HG02623 (cell line): ENCODE measurements at regions not wholly inside any gene's neighbourhood (a gene's known extent, or its start where the extent isn't known, plus 50 kb on each side); places are given as distances from the start of the nearest gene placed in this dataset.
"Not testable (repeated sequence)": the region's sequence is repeated elsewhere in the genome, so short reads cannot be mapped to it uniquely, and the experiment has no call there.

Experiments
- ATAC-seq: cut with Tn5 transposase; IDR thresholded peaks from one replicate; pipeline ENCODE4 v1.9.1; 2021; ENCODE audit warnings: moderate library complexity; ENCODE audit not compliant: unreplicated experiment

DNA sequence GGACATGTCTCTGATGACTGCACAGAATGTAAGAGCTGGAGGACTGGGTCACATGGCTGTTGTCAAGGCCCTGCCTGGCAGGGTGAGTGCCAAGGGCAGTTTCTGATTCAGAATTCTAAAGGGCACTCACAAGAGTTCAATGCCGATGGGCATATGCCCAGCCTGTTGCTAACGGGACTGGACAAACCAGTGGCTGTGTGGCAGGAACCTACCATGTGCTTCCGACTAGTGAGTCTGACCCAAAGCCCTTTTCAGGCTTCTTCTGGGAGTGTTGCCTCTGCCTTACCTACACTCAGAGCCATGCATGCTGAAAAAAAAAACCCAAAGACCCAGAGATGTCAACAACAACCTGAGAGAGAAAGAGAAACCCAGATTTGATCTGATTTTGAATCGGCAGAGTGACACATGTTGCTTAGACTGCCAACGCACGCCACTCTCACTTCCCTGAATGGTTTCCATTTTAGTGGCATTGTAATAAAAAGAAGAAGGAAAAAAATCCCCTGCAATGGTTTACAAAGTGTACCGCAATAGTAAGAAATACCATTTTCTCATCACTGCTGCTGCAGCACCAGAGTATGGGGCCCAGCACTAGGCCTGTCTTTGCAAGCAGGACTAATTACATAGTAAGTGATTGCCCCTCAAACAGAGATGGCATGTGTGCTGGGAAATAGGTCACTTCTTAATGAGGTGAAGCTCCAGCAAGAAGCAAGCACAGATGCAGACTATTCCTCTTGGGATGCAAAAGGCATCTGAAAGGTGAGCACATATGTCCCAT lies 194.3 kb downstream of the PALM2AKAP2 start:
- ATAC-seq: peak; percentile 77

DNA sequence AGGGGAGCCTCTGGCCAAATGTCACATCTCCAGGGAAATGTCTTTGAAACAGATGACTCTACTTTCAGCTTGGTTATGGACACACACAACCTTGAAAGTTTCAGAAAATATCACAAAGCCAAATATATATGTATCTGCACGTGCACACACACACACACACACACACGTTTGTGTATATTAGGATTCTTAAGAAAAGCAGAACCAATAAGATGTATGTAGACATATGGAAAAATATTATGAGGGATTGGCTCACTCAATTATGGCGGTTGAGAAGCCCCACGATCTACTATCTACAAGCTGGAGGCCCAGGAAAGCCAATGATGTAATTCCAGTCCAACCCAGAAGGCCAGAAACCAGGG lies 194.9 kb downstream of the PALM2AKAP2 start:
- ATAC-seq: peak; percentile 2

DNA sequence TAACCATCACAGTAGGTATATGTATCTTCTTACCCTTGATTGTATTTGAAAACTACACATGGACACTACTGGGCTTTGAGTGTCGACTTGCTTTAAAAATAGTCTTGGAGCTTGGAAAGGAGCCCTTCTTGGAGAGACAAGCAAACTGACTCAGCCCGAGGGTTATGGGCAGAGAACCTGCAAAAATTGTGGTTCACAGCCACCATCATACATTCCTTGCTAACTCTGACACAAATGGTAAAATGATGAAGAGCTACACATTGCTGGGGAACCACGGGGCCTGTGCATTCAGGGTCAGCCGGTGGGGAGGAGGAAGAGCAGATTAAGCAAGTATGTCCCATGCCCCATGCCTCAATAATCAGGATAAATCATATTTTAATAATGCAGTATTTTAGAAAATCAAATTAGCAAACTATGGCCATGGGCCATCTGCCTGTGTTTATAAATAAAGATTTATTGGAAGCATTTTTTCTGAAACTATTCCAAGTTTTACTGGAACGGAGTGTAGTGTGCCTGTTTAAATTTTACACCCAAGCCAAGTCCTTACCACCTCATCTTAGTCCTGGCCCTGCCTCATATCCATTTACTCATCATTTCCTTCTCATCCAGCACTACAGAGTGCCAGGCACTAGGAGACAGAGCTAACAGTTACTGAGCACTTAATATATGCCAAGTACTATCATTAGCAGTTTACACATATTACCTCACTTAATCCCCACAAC lies 195.7 kb downstream of the PALM2AKAP2 start:
- ATAC-seq: no peak

DNA sequence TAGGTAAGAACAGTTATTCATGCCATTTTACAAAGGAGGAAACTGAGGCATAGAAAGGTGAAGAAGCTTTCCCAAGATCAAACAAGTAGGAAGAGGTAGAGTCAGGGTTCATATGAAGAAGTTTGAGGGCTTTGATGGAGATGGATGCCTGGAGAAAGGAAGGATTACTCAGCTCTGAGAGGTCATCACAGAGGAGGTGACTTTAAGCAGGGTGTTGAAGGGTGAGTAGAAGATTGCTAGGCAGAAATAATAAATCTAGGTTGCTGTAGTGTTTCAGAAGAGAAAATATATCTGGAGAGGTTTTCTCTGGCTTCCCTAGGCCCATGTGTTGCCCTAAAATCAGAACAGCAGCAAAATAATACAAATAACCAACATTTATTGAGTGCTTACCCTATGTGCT lies 196.3 kb downstream of the PALM2AKAP2 start:
- no peak for ATAC-seq

DNA sequence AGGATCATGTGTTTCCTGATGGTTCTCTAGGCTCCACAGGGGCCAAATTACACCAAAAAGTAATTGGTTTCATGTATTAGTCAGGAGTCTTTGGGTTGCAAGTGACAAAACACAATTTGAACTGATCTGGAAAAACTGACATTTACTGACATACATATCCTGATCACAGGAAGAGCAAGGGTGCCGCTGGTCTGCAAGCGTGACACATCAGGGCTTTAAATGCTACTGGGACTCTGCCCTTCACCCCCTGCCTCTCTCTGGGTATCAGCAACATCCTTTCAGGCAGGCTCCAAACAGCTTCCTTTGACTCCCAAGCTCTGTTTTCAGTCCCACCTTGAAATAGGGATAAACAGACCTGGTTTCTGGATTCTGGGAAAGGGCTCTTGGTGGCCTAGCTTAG lies 197.5 kb downstream of the PALM2AKAP2 start:
- no peak for ATAC-seq

DNA sequence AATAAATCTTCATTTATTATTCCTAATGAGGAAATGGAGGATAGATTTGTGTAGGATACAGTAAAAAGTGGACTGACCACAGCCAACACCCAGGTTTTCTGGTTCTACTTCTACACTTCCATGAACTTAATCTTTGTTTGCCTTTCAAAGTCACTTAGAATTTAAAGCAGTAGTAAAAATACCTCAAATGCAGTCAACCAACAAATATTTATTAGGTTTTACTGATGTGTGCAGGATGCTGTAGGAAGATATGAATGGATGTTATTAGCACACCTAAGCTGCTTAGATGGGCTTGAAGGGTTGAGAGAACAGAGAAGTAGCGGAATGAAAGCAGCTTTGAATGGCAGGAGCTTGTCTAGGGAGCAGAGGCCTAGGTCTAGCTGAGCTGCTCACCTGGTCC lies 201.1 kb downstream of the PALM2AKAP2 start:
- ATAC-seq: no peak

DNA sequence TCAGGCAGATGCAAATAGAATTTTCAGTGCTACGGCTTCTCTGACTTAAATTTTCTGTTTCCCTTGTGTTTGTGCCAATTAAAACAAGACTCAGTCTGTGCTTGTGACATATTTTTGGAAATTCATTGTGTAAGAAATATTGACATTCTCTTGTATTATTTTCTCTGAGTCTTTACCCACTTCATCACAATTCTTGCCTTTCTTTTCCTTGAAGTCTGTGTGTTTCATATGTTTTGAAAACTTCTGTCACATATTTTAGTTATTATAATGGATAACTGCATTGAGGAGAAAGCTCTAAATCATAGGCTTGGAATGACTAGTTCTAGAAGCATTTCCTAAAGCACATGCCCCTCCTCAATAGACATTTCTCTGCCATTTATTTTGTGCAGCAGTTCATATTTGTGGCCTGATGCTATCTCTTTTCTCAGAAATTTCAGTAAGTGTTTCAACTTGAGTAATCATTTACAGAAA lies 206.6 kb downstream of the PALM2AKAP2 start:
- no peak for ATAC-seq

DNA sequence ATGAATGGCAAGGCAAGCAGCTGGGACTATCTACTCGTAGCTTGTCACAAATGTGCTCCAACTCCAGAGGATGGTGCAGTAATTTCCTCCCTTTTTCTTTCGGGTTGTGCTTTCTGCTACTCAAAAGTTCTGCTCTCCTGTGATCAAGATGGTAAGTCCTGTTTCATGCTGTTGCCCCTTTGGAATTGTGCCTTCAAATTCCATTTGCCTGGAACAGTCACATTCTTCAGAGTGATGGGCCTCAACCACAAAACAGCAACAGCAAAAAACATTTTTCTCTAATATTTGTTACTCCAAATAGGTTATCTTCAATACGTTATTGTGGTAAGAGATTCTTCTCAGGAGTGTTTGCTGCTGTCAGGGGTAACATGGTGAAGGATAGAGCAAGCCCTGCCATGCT lies 209.3 kb downstream of the PALM2AKAP2 start:
- ATAC-seq: no peak

DNA sequence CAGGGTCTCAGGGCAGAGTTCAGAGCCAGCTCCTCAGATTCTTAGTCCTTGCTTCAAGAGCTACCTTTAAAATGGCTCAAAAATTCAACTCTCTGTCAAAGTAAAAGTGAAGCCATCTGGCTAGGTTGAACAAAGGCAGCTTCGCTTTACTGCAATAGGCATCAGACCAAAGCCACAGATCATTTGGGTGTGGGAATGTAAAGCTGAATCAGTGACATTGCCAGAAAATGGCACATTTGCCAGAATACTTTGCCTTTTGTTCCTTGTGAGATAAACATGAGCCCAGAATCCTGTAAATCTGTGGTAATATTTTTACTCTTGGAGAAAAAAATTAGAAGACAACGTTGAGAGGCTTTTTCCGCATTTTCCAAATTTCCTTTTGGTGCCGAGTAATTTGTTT lies 210.5 kb downstream of the PALM2AKAP2 start:
- ATAC-seq: no peak

DNA sequence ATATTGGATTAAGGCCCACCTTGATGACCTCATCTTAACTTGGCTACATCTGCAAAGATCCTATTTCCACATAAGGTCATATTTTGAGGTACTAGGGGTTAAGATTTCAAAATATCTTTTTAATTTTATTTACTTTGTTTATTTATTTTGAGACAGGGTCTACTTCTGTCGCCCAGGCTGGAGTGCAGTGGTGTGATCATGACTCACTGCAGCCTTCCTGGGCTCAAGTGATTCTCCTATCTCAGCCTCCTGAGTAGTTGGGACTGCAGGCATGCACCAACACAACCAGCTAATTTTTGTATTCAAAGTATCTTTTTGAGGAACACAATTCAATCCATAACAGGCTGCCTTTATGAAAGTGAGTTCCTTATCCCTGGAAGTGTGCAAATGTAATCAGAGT lies 212.3 kb downstream of the PALM2AKAP2 start:
- ATAC-seq: no peak

DNA sequence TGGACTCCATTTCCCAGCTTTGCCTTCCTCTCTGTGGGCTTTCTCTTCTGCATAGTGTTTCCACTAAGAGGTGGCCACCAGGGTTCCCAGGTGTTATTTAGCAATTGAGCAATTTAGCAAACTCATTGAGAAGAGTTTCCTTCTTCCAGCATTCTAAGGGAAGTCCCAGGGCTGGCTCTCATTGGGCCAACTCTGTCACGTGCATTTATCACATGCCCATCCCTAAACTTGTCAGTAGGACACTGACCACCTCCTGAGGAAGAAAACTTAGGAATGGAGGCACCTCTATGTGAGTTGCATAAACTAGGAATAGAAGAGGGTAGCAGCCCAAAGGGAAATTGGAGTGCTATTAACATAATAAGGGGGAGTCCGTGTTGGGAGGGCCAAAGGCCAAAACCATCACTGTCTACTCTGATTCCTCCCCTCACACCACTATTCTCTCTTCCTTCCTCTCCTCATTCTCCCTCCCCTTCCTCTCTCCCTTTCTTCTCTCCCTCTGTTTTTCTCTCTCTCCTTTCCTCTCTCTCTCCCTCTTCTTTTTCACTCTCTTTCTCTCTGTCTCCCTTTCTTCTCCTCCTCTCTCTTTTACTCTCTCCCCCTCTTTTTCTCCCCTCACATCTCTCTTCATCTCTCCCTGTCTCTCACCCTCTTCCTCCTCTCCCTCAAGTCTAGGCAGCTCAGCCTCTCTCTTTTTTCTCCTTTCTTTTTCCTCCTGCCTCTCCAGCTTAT lies 213.4 kb downstream of the PALM2AKAP2 start:
- no peak for ATAC-seq

DNA sequence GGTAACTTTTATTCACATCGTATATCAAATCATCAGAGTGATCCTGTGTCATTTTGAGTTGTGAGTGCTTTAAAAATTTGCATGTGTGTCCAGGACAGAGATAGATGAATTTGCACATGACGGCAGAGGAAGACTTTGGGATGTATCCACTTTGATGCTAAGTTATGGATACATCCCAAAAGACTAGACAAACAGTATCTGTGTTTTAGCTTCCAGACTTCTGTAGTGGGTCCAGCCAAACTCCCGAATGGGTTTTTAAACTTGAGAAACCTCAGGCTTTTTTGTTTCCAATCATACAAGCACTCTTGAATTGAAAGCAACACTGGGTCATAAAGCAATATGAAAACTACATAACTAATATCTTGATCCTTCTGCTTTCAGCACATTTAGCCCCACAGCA lies 213.8 kb downstream of the C9orf152 start:
- ATAC-seq: no peak

DNA sequence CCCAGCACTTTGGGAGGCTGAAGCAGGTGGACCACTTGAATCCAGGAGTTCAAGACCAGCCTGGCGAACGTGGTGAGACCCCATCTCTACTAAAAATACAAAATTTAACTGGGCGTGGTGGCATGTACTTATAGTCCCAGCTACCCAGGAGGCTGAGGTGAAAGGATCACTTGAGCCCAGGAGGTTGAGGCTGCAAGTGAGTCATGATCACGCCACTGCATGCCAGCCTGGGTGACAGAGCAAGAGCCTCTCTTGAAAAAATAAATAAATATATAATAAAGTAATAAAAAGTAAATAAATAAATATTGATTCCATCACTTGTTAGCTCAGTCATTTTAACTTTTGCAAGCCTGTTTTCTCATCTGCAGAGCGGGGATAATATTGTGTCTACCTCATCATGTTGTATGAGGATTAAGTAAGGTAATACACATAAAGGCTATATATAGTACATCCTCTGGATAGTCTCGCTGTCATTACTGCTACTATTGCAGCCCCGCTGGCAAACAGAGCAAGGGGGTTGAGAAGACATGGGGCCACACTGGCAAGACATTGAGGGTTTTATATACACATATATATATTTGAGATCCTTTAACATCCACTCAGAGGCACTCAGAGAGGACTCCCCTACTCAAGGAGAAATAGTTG lies 210.9 kb downstream of the C9orf152 start:
- ATAC-seq: no peak

DNA sequence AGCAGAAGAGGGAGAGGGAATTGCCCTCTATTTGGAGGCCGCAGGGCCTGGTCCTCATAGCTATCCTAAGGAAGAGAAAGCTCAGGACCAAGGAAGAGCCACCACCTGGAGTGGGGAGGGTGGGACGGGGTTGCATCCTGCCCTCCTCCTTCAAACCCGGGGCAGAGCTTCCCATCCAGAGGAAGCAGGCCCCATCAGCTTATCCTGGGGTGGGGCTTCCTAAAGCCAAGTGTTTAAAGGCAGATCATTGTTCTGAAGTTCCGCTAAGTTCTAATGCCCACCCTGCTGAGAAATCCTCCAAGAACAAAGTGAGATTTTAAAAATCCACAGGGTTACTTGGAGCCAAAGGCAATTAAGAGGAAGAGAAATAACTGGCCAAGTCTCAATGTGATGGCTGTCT lies 210.3 kb downstream of the C9orf152 start:
- ATAC-seq: no peak

DNA sequence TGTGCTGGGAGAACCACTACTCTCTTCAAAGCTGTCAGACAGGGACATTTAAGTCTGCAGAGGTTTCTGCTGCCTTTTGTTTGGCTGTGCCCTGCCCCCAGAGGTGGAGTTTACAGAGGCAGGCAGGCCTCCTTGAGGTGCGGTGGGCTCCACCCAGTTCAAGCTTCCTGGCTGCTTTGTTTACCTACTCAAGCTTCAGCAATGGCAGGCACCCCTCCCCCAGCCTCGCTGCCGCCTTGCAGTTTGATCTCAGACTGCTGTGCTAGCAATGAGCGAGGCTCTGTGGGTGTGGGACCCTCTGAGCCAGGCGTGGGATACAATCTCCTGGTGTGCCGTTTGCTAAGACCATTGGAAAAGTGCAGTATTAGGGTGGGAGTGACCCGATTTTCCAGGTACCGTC lies 202.4 kb downstream of the C9orf152 start:
- not testable (repeated sequence) for ATAC-seq

DNA sequence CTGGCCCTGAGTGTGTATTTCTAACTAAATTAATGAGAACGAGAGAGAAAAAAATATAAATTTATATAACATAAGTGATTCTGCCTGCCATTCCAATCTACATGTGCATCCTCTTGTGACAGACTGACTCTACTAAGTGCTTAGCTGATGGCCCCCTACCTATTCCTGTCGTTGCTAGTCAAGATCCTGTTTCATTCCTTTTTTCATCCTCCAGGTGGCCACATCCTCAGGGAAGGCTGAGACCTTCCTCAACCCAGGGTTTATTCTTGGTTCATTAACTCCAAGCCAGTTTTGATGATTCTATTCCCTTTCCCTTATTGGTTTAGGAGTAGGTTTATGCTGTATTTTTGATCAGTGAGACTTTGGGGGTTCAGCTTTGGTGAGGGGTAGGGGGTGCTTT lies 201.3 kb downstream of the C9orf152 start:
- no peak for ATAC-seq

DNA sequence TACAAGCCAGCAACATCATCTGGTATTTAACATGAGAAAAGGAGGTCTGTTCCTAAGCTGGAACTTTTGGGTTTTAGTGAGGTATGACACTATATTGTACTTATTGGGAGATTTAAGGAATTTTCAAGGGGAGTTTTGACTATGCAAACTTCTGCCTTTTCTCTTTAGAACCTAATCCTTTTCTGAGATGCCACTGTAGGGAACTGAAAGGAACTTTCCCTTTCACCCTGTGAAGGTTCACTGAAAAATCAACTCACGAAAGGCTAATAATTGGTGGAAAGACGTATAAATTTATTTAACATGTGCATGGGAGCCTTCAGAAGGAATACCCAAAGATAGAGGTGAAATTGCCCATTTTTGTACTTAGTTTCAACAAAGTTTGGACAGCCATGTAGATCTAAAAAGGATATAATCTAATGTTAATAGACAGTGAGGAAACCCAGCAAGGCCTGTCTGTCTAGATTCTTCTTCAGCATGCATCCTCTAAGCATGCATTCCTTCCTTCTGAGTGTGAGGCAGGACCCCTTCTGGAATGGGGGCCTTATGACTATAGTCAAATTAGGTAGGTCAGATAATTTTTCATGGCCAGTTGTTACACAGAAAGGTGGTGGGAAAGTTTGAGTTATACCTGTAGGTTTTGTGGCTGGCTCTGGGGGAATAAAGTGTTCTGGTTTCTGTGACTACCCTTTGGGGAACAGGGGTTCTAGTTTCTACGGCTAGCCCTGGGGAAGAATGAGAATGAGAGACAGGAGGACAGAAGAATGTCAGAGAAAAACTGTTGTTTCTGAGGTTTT lies 200.3 kb downstream of the C9orf152 start:
- peak; percentile 50 for ATAC-seq

DNA sequence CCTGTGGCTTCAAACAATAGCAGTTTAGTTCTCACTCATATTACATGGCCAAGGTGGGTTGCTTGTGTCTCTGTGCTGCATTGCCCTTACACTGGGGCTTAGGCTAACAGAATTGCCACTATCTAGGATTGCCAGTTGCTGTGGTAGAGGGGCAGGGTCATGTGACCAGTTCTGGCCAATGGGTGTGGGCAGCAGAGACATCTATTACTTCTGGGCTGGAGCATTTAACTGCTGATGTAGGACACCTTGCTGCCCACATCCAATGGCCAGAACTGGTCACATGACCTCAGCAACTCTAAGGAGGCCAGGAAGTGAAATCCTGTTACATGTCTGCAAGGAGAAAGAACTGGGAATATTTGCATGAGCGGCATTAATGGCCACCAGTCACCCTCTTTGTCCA lies 199.3 kb downstream of the C9orf152 start:
- ATAC-seq: no peak

DNA sequence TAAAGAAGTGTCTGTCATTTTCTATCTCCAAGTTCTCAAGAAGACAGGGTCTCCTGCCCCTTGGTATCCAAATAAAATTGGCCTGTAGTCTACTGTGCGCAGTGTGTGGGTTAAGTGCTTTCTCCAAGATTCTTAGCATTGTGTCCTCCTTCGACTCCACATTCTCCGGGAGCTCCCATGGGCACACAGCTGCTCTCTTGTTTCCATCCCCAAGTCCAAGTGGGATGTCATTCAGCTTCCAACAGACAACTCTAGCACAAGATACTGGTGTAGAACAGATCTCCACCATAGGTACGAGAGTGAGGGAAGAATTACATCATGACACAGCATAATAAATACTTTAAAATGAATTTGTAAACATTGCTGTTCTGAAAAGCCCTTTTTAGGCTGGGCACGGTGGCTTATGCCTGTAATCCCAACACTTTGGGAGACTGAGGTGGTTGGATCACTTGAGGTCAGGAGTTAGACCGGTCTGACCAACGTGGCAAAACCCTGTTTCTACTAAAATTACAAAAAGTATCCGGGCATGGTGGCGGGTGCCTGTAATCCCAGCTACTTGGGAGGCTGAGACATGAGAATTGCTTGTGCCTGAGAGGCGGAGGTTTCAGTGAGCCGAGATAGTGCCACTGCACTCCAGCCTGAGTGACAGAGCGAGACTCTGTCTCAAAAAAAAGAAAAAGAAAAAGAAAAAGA lies 196.2 kb downstream of the C9orf152 start:
- ATAC-seq: no peak

DNA sequence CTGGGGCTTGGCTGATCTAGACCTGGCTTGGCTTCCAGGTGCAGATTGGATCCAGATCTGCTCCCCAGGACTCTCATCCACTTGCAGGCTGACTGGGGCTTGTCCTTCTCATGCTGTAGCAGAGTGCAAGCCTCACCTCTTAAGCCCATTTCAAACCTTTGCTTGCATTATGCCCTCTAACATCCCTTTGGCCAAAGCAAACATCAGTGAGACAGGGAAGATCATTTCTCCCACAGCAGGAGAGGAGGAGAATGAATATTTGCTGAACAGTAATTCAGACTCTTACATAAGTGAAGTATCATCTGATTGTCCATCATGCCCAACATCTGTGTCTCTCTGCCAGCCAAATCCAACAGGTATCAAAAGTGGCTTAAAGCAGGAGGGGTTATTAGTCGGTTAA lies 194.9 kb downstream of the C9orf152 start:
- no peak for ATAC-seq
